OCI-LY3 (cell line): ENCODE measurements at regions not wholly inside any gene's neighbourhood (a gene's known extent, or its start where the extent isn't known, plus 50 kb on each side); places are given as distances from the start of the nearest gene placed in this dataset.

Experiments used
- H2AFZ ChIP-seq: fragments of 200-600, 300-600 bp; shearing (Covaris generic); 2 replicates; pipeline ENCODE4 v1.6.0; 2014; ENCODE audit warnings: antibody characterized with exemption, low read depth, low read length
- H3K27ac ChIP-seq: fragments of 200-600, 300-600 bp; sonication (generic); 2 replicates; pipeline ENCODE4 v1.5.1; 2014; ENCODE audit warnings: mild to moderate bottlenecking, low read length, moderate library complexity, mixed read lengths
- H3K27me3 ChIP-seq: fragments of 200-600, 300-600 bp; sonication (generic); 2 replicates; pipeline ENCODE4 v1.6.1; 2014; ENCODE audit warnings: low read depth, low read length, mixed read lengths
- H3K36me3 ChIP-seq: fragments of 200-600, 300-600 bp; sonication (generic); replicated peaks from 2 replicates; pipeline ENCODE3; 2014; ENCODE audit warnings: low read depth, low read length, mixed read lengths
- H3K4me1 ChIP-seq: fragments of 300-600, 200-600 bp; sonication (generic); 2 replicates; pipeline ENCODE4 v1.6.1; 2014; ENCODE audit warnings: low read length, mixed read lengths
- H3K4me2 ChIP-seq: fragments of 200-600, 300-600 bp; sonication (generic); 2 replicates; pipeline ENCODE4 v1.6.1; 2014; ENCODE audit warnings: low read length, mixed read lengths
- H3K4me3 ChIP-seq: fragments of 300-600, 200-600 bp; sonication (generic); 2 replicates; pipeline ENCODE4 v1.5.1; 2014; ENCODE audit warnings: antibody characterized with exemption, mild to moderate bottlenecking, low read length, moderate library complexity
- H3K79me2 ChIP-seq: fragments of 300-600, 200-600 bp; shearing (Covaris generic); 2 replicates; pipeline ENCODE4 v1.6.1; 2014; ENCODE audit warnings: mild to moderate bottlenecking, low read length, mixed read lengths
- H3K9ac ChIP-seq: fragments of 300-600, 200-600 bp; shearing (Covaris generic); 2 replicates; pipeline ENCODE4 v1.6.0; 2014; ENCODE audit warnings: mild to moderate bottlenecking, low read length, moderate library complexity
- H3K9me3 ChIP-seq: fragments of 200-600, 300-600 bp; shearing (Covaris generic); 2 replicates; pipeline ENCODE4 v1.6.1; 2014; ENCODE audit warnings: low read length, mixed read lengths; ENCODE audit not compliant: insufficient read depth
- H4K20me1 ChIP-seq: fragments of 200-600, 300-600 bp; sonication (generic); 2 replicates; pipeline ENCODE4 v1.6.1; 2016; ENCODE audit warnings: low read length, mixed read lengths; ENCODE audit not compliant: insufficient read depth
- CTCF ChIP-seq: fragments of 200-600, 300-600 bp; sonication (generic); IDR thresholded peaks from 2 replicates; pipeline ENCODE4 v1.5.1; 2014; ENCODE audit warnings: antibody characterized with exemption, low read length, low read depth
- EZH2phosphoT487 ChIP-seq: fragments of 200-600 bp; shearing (Covaris generic); IDR thresholded peaks from 2 replicates; pipeline ENCODE4 v1.6.1; 2018; ENCODE audit warnings: antibody characterized with exemption, mixed run types, low read depth

GRCh38 chr2:225739328-225739727 lies 339.8 kb downstream of the NYAP2 start:
- Histone ChIP-seq H3K4me2 (no peak overlapping the region), H4K20me1 (no peaks in the 10 kb centered on the region), H3K27ac (no peak overlapping the region), H3K36me3 (no peaks in the 10 kb centered on the region), H3K27me3 (no peaks in the 10 kb centered on the region), H2AFZ (no peak overlapping the region), H3K9ac (no peak overlapping the region), H3K9me3 (no peaks in the 10 kb centered on the region), H3K4me3 (no peak overlapping the region), H3K4me1 (peaks cover 20% of the 10 kb centered on the region), H3K79me2 (no peaks in the 10 kb centered on the region)
- TF ChIP-seq EZH2phosphoT487: no peak
- TF ChIP-seq CTCF: no peak

GRCh38 chr2:225738735-225739134 lies 339.2 kb downstream of the NYAP2 start:
- Histone ChIP-seq H3K27me3 (no peaks in the 10 kb centered on the region), H3K79me2 (no peaks in the 10 kb centered on the region), H2AFZ (no peak overlapping the region), H3K9ac (no peak overlapping the region), H3K9me3 (no peaks in the 10 kb centered on the region), H3K36me3 (no peaks in the 10 kb centered on the region), H4K20me1 (no peaks in the 10 kb centered on the region), H3K4me1 (peaks cover 20% of the 10 kb centered on the region), H3K27ac (no peak overlapping the region), H3K4me2 (no peak overlapping the region), H3K4me3 (no peak overlapping the region)
- TF ChIP-seq CTCF (no peak), EZH2phosphoT487 (no peak)

- no peak overlapping the region for H3K4me2 ChIP-seq
- TF ChIP-seq CTCF: no peak
- TF ChIP-seq EZH2phosphoT487: no peak
- H3K9ac ChIP-seq: no peak overlapping the region
- H3K27ac ChIP-seq: no peak overlapping the region
- H3K27me3 ChIP-seq: no peaks in the 10 kb centered on the region
- H3K4me3 ChIP-seq: no peak overlapping the region
- H4K20me1 ChIP-seq: no peaks in the 10 kb centered on the region
- H2AFZ ChIP-seq: no peak overlapping the region
- peaks cover 20% of the 10 kb centered on the region for H3K4me1 ChIP-seq
- no peaks in the 10 kb centered on the region for H3K79me2 ChIP-seq
- no peaks in the 10 kb centered on the region for H3K36me3 ChIP-seq
- H3K9me3 ChIP-seq: no peaks in the 10 kb centered on the region
Observed at GRCh38 chr2:225737556-225737955, 338.0 kb downstream of the NYAP2 start.

- TF ChIP-seq EZH2phosphoT487 (no peak), CTCF (no peak)
- no peak overlapping the region for H3K4me3 ChIP-seq
- H3K27ac ChIP-seq: no peak overlapping the region
- no peaks in the 10 kb centered on the region for H3K79me2 ChIP-seq
- no peaks in the 10 kb centered on the region for H3K9me3 ChIP-seq
- no peak overlapping the region for H3K9ac ChIP-seq
- no peak overlapping the region for H2AFZ ChIP-seq
- peaks cover 20% of the 10 kb centered on the region for H3K4me1 ChIP-seq
- no peak overlapping the region for H3K4me2 ChIP-seq
- H4K20me1 ChIP-seq: no peaks in the 10 kb centered on the region
- H3K36me3 ChIP-seq: no peaks in the 10 kb centered on the region
- H3K27me3 ChIP-seq: no peaks in the 10 kb centered on the region
Observed at GRCh38 chr2:225735844-225736243, 336.3 kb downstream of the NYAP2 start.
